SK-N-SH treated with all-trans-retinoic acid at 6 μM for 48 hours (cell line): ENCODE measurements at regions not wholly inside any gene's neighbourhood (a gene's known extent, or its start where the extent isn't known, plus 50 kb on each side); places are given as distances from the start of the nearest gene placed in this dataset.

Experiments used
- ATAC-seq: fragments of 200-7000 bp; cut with Tn5 transposase; 3 replicates; pipeline ENCODE4 v1.9.1; 2020; ENCODE audit warnings: mild to moderate bottlenecking, moderate library complexity
- ARNTL ChIP-seq: fragments of 450-650 bp; formaldehyde crosslinking; IDR thresholded peaks from 2 replicates; pipeline ENCODE4 v1.5.0; 2020; ENCODE audit warnings: low read depth, mild to moderate bottlenecking, moderate library complexity, borderline replicate concordance
- BACH2 ChIP-seq: fragments of 250-450 bp; sonication (Bioruptor Pico); IDR thresholded peaks from 2 replicates; pipeline ENCODE4 v1.9.0; 2021; ENCODE audit warnings: mild to moderate bottlenecking, borderline replicate concordance
- CSDC2 ChIP-seq: fragments of 250-450 bp; sonication (Bioruptor Pico); IDR thresholded peaks from 2 replicates; pipeline ENCODE4 v1.5.0; 2020; ENCODE audit warnings: mild to moderate bottlenecking, moderate library complexity
- CSRNP3 ChIP-seq: fragments of 250-450 bp; sonication (Bioruptor Pico); IDR thresholded peaks from 2 replicates; pipeline ENCODE4 v1.5.1; 2021; ENCODE audit warnings: mild to moderate bottlenecking, moderate library complexity
- ISL1 ChIP-seq: fragments of 250-450 bp; sonication (Bioruptor Pico); IDR thresholded peaks from 2 replicates; pipeline ENCODE4 v2.1.2; 2022; ENCODE audit warnings: mild to moderate bottlenecking, moderate library complexity
- OSR1 ChIP-seq: fragments of 250-450 bp; sonication (Bioruptor Pico); IDR thresholded peaks from 2 replicates; pipeline ENCODE4 v1.8.0; 2022; ENCODE audit warnings: moderate library complexity, mild to moderate bottlenecking, inconsistent platforms
- PPARA ChIP-seq: fragments of 250-450 bp; sonication (Bioruptor Pico); IDR thresholded peaks from 2 replicates; pipeline ENCODE4 v1.5.0; 2020; ENCODE audit warnings: mild to moderate bottlenecking, borderline replicate concordance
- RARB ChIP-seq: fragments of 250-450 bp; sonication (Bioruptor Pico); IDR thresholded peaks from 2 replicates; pipeline ENCODE4 v1.8.0; 2021; ENCODE audit warnings: mild to moderate bottlenecking, moderate library complexity
- SNAI2 ChIP-seq: fragments of 250-450 bp; sonication (Bioruptor Pico); IDR thresholded peaks from 2 replicates; pipeline ENCODE4 v1.5.0; 2020; ENCODE audit warnings: mild to moderate bottlenecking, moderate library complexity
- TCF4 ChIP-seq: fragments of 250-450 bp; sonication (Bioruptor Pico); IDR thresholded peaks from 2 replicates; pipeline ENCODE4 v1.8.0; 2021; ENCODE audit warnings: mild to moderate bottlenecking, moderate library complexity, borderline replicate concordance
- TOX ChIP-seq: fragments of 250-450 bp; sonication (Bioruptor Pico); IDR thresholded peaks from 2 replicates; pipeline ENCODE4 v1.8.0; 2021; ENCODE audit warnings: mild to moderate bottlenecking, moderate library complexity, borderline replicate concordance
- ZFP3 ChIP-seq: fragments of 250-450 bp; sonication (Bioruptor Pico); IDR thresholded peaks from 2 replicates; pipeline ENCODE4 v1.5.0; 2020; ENCODE audit warnings: mild to moderate bottlenecking, moderate library complexity
- ZFP30 ChIP-seq: fragments of 450-650 bp; formaldehyde crosslinking; IDR thresholded peaks from 2 replicates; pipeline ENCODE4 v1.5.0; 2022; ENCODE audit warnings: mild to moderate bottlenecking, moderate library complexity
- ZNF565 ChIP-seq: fragments of 450-650 bp; formaldehyde crosslinking; conservative IDR thresholded peaks from 2 replicates; pipeline ENCODE4 v1.5.0; 2020; ENCODE audit warnings: low read depth, mild to moderate bottlenecking, moderate library complexity
- ZNF70 ChIP-seq: fragments of 450-650 bp; formaldehyde crosslinking; IDR thresholded peaks from 2 replicates; pipeline ENCODE4 v1.5.0; 2020; ENCODE audit warnings: mild to moderate bottlenecking, moderate library complexity
- ZNF8 ChIP-seq: fragments of 450-650 bp; formaldehyde crosslinking; IDR thresholded peaks from 2 replicates; pipeline ENCODE4 v1.5.0; 2020; ENCODE audit warnings: mild to moderate bottlenecking, moderate library complexity
- TF ChIP-seq, protein P1 (sequence below): fragments of 250-450 bp; sonication (Bioruptor Pico); IDR thresholded peaks from 2 replicates; pipeline ENCODE4 v1.5.1; 2020; ENCODE audit warnings: low read depth, mild to moderate bottlenecking, moderate library complexity
- TF ChIP-seq, protein P2 (sequence below): fragments of 250-450 bp; sonication (Bioruptor Pico); IDR thresholded peaks from 2 replicates; pipeline ENCODE4 v1.5.0; 2020; ENCODE audit warnings: mild to moderate bottlenecking, moderate library complexity
- TF ChIP-seq, protein P3 (sequence below): fragments of 250-450 bp; sonication (Bioruptor Pico); IDR thresholded peaks from 2 replicates; pipeline ENCODE4 v1.8.0; 2021; ENCODE audit warnings: low read depth, mild to moderate bottlenecking, moderate library complexity, borderline replicate concordance
- TF ChIP-seq, protein P4 (sequence below): fragments of 250-450 bp; sonication (Bioruptor Pico); IDR thresholded peaks from 2 replicates; pipeline ENCODE4 v1.8.0; 2020; ENCODE audit warnings: mild to moderate bottlenecking, moderate library complexity, borderline replicate concordance

- ATAC-seq = no peak
- TF ChIP-seq, protein P1, sequence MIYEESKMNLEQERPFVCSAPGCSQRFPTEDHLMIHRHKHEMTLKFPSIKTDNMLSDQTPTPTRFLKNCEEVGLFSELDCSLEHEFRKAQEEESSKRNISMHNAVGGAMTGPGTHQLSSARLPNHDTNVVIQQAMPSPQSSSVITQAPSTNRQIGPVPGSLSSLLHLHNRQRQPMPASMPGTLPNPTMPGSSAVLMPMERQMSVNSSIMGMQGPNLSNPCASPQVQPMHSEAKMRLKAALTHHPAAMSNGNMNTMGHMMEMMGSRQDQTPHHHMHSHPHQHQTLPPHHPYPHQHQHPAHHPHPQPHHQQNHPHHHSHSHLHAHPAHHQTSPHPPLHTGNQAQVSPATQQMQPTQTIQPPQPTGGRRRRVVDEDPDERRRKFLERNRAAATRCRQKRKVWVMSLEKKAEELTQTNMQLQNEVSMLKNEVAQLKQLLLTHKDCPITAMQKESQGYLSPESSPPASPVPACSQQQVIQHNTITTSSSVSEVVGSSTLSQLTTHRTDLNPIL (CRISPR knock-in tag) = no peak
- TF ChIP-seq ZNF70 (CRISPR knock-in tag) (no peak), ZFP3 (no peak), BACH2 (CRISPR knock-in tag) (no peak), OSR1 (CRISPR knock-in tag) (no peak)
Measured at GRCh38 chr3:189500299-189500698, 130.9 kb upstream of the TP63 start.

DNA sequence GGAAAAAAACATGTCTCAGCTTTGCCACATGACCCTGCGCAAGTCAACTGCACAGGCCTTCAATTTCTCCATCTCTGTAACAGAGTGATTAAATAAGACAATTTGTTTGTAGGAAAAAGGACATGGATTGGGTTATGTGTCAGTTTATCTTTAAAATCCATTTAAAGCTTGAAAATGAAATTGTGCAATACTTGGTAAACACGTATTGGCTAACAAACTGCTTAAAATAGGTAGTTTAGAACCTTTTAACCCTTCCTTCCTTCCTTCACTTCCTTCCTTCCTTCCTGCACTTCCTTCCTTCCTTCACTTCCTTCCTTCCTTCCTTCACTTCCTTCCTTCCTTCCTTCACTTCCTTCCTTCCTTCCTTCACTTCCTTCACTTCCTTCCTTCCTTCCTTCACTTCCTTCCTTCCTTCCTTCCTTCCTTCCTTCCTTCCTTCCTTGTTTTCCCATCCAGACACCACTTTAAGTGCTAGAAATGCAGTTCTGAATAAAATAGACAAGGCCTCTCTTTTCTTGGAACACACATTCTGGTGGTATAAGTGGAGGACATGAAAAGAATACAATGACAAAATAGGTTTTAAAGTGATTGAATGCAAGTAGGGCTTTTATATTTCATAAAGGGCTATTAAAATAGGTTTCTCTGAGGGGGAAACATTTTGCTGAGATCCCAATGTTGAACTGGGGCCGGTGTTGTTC lies 130.2 kb upstream of the TP63 start:
- TF ChIP-seq ISL1 (no peak), SNAI2 (CRISPR knock-in tag) (no peak), ZNF8 (CRISPR knock-in tag) (no peak), CSDC2 (CRISPR knock-in tag) (no peak), CSRNP3 (no peak), ZNF70 (CRISPR knock-in tag) (no peak), ZNF565 (CRISPR knock-in tag) (no peak), ZFP3 (no peak)
- TF ChIP-seq, protein P2, sequence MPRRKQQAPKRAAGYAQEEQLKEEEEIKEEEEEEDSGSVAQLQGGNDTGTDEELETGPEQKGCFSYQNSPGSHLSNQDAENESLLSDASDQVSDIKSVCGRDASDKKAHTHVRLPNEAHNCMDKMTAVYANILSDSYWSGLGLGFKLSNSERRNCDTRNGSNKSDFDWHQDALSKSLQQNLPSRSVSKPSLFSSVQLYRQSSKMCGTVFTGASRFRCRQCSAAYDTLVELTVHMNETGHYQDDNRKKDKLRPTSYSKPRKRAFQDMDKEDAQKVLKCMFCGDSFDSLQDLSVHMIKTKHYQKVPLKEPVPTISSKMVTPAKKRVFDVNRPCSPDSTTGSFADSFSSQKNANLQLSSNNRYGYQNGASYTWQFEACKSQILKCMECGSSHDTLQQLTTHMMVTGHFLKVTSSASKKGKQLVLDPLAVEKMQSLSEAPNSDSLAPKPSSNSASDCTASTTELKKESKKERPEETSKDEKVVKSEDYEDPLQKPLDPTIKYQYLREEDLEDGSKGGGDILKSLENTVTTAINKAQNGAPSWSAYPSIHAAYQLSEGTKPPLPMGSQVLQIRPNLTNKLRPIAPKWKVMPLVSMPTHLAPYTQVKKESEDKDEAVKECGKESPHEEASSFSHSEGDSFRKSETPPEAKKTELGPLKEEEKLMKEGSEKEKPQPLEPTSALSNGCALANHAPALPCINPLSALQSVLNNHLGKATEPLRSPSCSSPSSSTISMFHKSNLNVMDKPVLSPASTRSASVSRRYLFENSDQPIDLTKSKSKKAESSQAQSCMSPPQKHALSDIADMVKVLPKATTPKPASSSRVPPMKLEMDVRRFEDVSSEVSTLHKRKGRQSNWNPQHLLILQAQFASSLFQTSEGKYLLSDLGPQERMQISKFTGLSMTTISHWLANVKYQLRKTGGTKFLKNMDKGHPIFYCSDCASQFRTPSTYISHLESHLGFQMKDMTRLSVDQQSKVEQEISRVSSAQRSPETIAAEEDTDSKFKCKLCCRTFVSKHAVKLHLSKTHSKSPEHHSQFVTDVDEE = no peak
- TF ChIP-seq, all 23 proteins: peak for 0
- no peak for ATAC-seq

- TF ChIP-seq RARB (no peak), PPARA (CRISPR knock-in tag) (no peak), CSRNP3 (no peak), ARNTL (CRISPR knock-in tag) (no peak), CSDC2 (CRISPR knock-in tag) (no peak), ZNF565 (CRISPR knock-in tag) (no peak), BACH2 (CRISPR knock-in tag) (no peak), SNAI2 (CRISPR knock-in tag) (no peak), ZFP30 (CRISPR knock-in tag) (no peak), ZFP3 (no peak), TOX (CRISPR knock-in tag) (no peak), ZNF8 (CRISPR knock-in tag) (no peak), TCF4 (CRISPR knock-in tag) (no peak), ZNF70 (CRISPR knock-in tag) (no peak), OSR1 (CRISPR knock-in tag) (no peak), ISL1 (no peak)
- TF ChIP-seq, protein P3, sequence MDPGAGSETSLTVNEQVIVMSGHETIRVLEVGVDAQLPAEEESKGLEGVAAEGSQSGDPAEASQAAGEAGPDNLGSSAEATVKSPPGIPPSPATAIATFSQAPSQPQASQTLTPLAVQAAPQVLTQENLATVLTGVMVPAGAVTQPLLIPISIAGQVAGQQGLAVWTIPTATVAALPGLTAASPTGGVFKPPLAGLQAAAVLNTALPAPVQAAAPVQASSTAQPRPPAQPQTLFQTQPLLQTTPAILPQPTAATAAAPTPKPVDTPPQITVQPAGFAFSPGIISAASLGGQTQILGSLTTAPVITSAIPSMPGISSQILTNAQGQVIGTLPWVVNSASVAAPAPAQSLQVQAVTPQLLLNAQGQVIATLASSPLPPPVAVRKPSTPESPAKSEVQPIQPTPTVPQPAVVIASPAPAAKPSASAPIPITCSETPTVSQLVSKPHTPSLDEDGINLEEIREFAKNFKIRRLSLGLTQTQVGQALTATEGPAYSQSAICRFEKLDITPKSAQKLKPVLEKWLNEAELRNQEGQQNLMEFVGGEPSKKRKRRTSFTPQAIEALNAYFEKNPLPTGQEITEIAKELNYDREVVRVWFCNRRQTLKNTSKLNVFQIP (CRISPR knock-in tag) = no peak
- TF ChIP-seq, protein P4, sequence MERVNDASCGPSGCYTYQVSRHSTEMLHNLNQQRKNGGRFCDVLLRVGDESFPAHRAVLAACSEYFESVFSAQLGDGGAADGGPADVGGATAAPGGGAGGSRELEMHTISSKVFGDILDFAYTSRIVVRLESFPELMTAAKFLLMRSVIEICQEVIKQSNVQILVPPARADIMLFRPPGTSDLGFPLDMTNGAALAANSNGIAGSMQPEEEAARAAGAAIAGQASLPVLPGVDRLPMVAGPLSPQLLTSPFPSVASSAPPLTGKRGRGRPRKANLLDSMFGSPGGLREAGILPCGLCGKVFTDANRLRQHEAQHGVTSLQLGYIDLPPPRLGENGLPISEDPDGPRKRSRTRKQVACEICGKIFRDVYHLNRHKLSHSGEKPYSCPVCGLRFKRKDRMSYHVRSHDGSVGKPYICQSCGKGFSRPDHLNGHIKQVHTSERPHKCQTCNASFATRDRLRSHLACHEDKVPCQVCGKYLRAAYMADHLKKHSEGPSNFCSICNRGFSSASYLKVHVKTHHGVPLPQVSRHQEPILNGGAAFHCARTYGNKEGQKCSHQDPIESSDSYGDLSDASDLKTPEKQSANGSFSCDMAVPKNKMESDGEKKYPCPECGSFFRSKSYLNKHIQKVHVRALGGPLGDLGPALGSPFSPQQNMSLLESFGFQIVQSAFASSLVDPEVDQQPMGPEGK = no peak
- TF ChIP-seq, protein P2 = no peak
- TF ChIP-seq, all 23 proteins: peak for 0
- no peak for ATAC-seq
Measured at GRCh38 chr3:189502256-189502655, 128.9 kb upstream of the TP63 start.
